Gastroesophageal sphincter (tissue), 3 donors: ENCODE measurements at regions not wholly inside any gene's neighbourhood (a gene's known extent, or its start where the extent isn't known, plus 50 kb on each side); places are given as distances from the start of the nearest gene placed in this dataset.

Experiments used
- CTCF ChIP-seq, 4 experiments: fragments of 200-600 bp in 2 of 4; fragments of 450-650 bp in 2 of 4; sonication (generic) in 1 of 4; IDR thresholded peaks; one replicate each; pipeline ENCODE4 v1.5.1; 2017 to 2019; ENCODE audit warnings: antibody characterized with exemption in 4 of 4, mild to moderate bottlenecking in 2 of 4, moderate library complexity in 2 of 4
- EP300 ChIP-seq: sonication (generic); formaldehyde crosslinking; IDR thresholded peaks from one replicate; pipeline ENCODE4 v1.6.1; 2017; ENCODE audit warnings: antibody characterized with exemption, mild to moderate bottlenecking
- POLR2A ChIP-seq, 2 donors: fragments of 450-650 bp; IDR thresholded peaks; one replicate each; pipeline ENCODE4 v1.6.1; 2017; ENCODE audit warnings: antibody characterized with exemption in 2 of 2, mild to moderate bottlenecking in 2 of 2, moderate library complexity in 1 of 2
- POLR2AphosphoS5 ChIP-seq: sonication (generic); formaldehyde crosslinking; IDR thresholded peaks from one replicate; pipeline ENCODE4 v1.6.1; 2017; ENCODE audit warnings: antibody characterized with exemption

- TF ChIP-seq CTCF (IDR thresholded peaks at IDR 0.05), result no peak
- no peak for TF ChIP-seq POLR2AphosphoS5
- no peak for TF ChIP-seq POLR2A (IDR thresholded peaks at IDR 0.05)
- no peak for TF ChIP-seq EP300
These were observed 108.0 kb downstream of the ITM2A start for GRCh38 chrX:79259073-79259689.
